Gastroesophageal sphincter (tissue), 4 donors: ENCODE measurements at regions not wholly inside any gene's neighbourhood (a gene's known extent, or its start where the extent isn't known, plus 50 kb on each side); places are given as distances from the start of the nearest gene placed in this dataset.

ENCODE experiments used
- ATAC-seq: fragments of 150-250 bp; one replicate; pipeline ENCODE4 v1.9.1; 2016; ENCODE audit warnings: mild to moderate bottlenecking, moderate library complexity
- H3K27ac ChIP-seq, 4 donors: fragments of 200-600 bp; sonication (generic) in 3 of 4; 1 replicate in 3 of 4; 2 replicates in 1 of 4; pipeline ENCODE4 v1.5.1; 2016 to 2019
- H3K27me3 ChIP-seq: fragments of 200-600 bp; sonication (generic); one replicate; pipeline ENCODE4 v1.5.1; 2019
- H3K36me3 ChIP-seq, 2 donors: fragments of 200-600 bp; sonication (generic); one replicate each; pipeline ENCODE4 v1.5.1; 2019; ENCODE audit warnings: control low read depth in 1 of 2
- H3K4me1 ChIP-seq, 3 donors: fragments of 200-600 bp; sonication (generic); 1 replicate in 2 of 3; 2 replicates in 1 of 3; pipeline ENCODE4 v1.5.1; 2016 to 2019; ENCODE audit warnings: control low read depth in 2 of 3
- H3K4me3 ChIP-seq, 2 donors: fragments of 200-600 bp; sonication (generic); one replicate each; pipeline ENCODE4 v1.5.1; 2019; ENCODE audit warnings: mild to moderate bottlenecking in 1 of 2, moderate library complexity in 1 of 2
- H3K9me3 ChIP-seq, 3 donors: fragments of 200-600 bp; sonication (generic); one replicate each; pipeline ENCODE4 v1.5.1; 2017 to 2019; ENCODE audit warnings: control low read depth in 2 of 3
- EP300 ChIP-seq: sonication (generic); formaldehyde crosslinking; IDR thresholded peaks from one replicate; pipeline ENCODE4 v1.6.1; 2017; ENCODE audit warnings: antibody characterized with exemption, mild to moderate bottlenecking
- POLR2A ChIP-seq, 2 donors: fragments of 450-650 bp; IDR thresholded peaks; one replicate each; pipeline ENCODE4 v1.6.1; 2017; ENCODE audit warnings: antibody characterized with exemption in 2 of 2, mild to moderate bottlenecking in 2 of 2, moderate library complexity in 1 of 2
- POLR2AphosphoS5 ChIP-seq: sonication (generic); formaldehyde crosslinking; IDR thresholded peaks from one replicate; pipeline ENCODE4 v1.6.1; 2017; ENCODE audit warnings: antibody characterized with exemption
- whole genome bisulfite sequencing, 2 donors: methylation state at CpG; one replicate each; pipeline ENCODE4 v1.1.5; 2018; ENCODE audit warnings: low coverage in 1 of 2; 5-methylcytosine and 5-hydroxymethylcytosine counted together
- TF ChIP-seq, protein P1 (sequence below), 4 experiments: fragments of 200-600 bp in 2 of 4; fragments of 450-650 bp in 2 of 4; sonication (generic) in 1 of 4; IDR thresholded peaks; one replicate each; pipeline ENCODE4 v1.5.1; 2017 to 2019; ENCODE audit warnings: antibody characterized with exemption in 4 of 4, mild to moderate bottlenecking in 2 of 4, moderate library complexity in 2 of 4

DNA sequence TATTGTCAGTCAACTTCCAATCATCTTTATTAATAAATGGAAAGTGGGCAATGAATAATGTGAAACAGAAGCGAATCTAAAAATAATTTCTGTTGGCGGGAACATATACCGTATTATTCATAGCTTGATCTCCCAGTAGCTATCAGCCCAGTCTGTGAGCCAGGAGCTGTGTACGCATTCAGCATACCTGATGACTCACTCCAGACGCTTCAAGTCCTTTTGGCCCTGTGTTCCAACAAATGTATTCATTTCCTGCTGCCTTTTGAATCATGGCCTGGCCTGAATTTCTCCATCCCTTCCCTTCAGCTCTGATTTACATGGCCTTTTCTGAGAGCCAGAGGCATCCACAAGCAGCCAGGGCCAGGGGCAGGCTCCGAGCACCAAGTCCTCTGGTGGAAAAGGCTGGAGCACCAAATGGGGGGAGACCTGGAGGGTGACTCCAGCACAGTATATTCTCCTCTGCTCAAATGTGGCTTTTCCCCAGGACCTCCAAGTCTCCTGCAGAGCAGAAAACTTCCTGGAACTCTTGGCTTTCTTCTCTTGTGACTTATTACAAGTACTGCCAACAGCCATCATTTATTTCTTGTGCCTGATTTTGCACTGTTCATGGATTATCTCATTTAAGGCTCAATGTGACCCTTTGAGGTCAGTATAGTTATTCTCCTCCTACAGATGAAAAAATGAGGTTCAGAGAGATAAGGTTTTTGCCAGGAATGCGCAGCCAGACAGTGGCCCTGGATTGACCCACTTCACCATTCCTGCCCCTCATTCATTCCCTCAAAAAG lies 108.7 kb downstream of the EN1 start:
- Histone ChIP-seq H3K27me3 (peaks cover 16% of the 10 kb centered on the region), H3K4me3 (no peak overlapping the region), H3K9me3 (peaks cover 0 to 4% (median 0%) of the 10 kb centered on the region in 3 donors), H3K36me3 (no peaks in the 10 kb centered on the region), H3K4me1 (no peaks in the 10 kb centered on the region), H3K27ac (no peak overlapping the region)
- peak; percentile 81 for ATAC-seq
- TF ChIP-seq POLR2AphosphoS5, result peak; percentile 79
- TF ChIP-seq, protein P1, sequence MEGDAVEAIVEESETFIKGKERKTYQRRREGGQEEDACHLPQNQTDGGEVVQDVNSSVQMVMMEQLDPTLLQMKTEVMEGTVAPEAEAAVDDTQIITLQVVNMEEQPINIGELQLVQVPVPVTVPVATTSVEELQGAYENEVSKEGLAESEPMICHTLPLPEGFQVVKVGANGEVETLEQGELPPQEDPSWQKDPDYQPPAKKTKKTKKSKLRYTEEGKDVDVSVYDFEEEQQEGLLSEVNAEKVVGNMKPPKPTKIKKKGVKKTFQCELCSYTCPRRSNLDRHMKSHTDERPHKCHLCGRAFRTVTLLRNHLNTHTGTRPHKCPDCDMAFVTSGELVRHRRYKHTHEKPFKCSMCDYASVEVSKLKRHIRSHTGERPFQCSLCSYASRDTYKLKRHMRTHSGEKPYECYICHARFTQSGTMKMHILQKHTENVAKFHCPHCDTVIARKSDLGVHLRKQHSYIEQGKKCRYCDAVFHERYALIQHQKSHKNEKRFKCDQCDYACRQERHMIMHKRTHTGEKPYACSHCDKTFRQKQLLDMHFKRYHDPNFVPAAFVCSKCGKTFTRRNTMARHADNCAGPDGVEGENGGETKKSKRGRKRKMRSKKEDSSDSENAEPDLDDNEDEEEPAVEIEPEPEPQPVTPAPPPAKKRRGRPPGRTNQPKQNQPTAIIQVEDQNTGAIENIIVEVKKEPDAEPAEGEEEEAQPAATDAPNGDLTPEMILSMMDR (IDR thresholded peaks at IDR 0.05), result no peak
- no peak for TF ChIP-seq EP300
- no peak for TF ChIP-seq POLR2A (IDR thresholded peaks at IDR 0.05)
- WGBS, 2 donors, result 42 to 46% methylated on average over 6 to 7 of the region's 7 CpGs

DNA sequence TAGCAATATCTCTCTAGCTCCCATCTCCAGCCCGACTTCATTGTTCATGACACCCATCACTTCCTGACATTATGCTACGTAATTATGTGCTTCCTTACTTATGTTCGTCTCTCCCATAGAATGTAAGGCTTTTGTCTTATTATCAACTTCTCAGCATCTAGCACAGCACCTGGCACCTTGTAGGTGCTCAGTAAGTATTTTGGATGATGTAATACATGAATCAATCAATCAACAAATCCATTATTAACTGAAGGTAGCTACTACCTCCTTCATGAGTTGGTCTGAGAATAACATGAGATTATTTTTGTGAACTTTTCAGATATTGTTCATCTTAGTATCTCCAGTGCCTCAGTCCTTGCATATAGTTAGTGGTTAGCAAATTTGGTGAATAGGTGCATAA lies 109.3 kb downstream of the EN1 start:
- 66 to 74% methylated on average over 3 of the region's 3 CpGs for WGBS, 2 donors
- H3K27ac ChIP-seq, result no peak overlapping the region

DNA sequence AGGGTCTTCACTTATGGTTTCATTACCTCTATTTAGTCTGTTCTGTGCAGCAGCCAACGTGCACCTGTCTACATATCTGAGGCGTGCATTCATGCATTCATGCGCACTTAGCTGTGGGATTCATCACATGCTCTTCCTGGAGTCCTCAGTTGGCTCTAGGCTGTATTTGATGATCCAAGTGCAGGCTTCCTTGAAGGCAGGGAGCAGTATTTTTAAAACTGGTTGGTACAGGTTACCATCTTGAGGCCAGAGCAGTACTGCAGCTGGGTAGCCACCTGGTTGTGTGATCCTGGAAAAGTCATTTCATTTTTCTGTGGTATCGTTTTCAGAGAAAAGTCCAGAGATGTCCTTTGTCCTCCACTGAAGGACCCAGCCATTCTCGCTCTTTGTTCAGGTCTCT lies 109.8 kb downstream of the EN1 start:
- WGBS, 2 donors, result 60 to 70% methylated on average over 4 to 5 of the region's 5 CpGs
- TF ChIP-seq POLR2AphosphoS5, result no peak
- no peak for TF ChIP-seq POLR2A (IDR thresholded peaks at IDR 0.05)
- TF ChIP-seq, protein P1 (IDR thresholded peaks at IDR 0.05), result no peak
- TF ChIP-seq EP300, result no peak
- H3K27me3 ChIP-seq, result peaks cover 21% of the 10 kb centered on the region

More for the DNA sequence above, 109.3 kb downstream of the EN1 start:
- Histone ChIP-seq H3K4me3 (no peak overlapping the region), H3K9me3 (peaks cover 0 to 5% (median 0%) of the 10 kb centered on the region in 3 donors), H3K27me3 (peaks cover 18% of the 10 kb centered on the region), H3K4me1 (no peaks in the 10 kb centered on the region), H3K36me3 (no peaks in the 10 kb centered on the region)
- no peak for ATAC-seq
- TF ChIP-seq, protein P1 (IDR thresholded peaks at IDR 0.05), result no peak
- no peak for TF ChIP-seq POLR2A (IDR thresholded peaks at IDR 0.05)
- TF ChIP-seq EP300, result no peak

DNA sequence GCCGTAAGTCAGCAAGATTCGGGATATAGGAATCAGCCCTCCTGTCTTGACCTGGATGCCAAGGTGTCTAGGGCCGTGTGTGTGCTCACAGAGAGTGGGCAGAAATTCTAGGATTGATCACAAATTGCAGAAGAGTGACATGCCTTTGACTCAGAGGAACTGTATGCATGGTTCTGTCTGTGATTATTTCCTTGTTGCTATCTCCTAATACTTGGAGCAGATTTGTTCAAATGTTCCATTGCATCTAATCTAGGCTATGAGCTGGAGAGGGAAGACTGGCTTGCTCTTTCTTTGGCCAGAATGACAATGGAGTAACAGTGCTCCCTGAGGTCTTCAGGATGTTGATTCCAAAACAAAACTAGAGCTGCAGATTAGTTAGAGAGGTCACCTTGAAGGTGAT lies 115.0 kb downstream of the EN1 start:
- TF ChIP-seq POLR2A (IDR thresholded peaks at IDR 0.05) (no peak), EP300 (no peak), POLR2AphosphoS5 (no peak)
- TF ChIP-seq, protein P1 (IDR thresholded peaks at IDR 0.05), result no peak
- 79% methylated on average over 3 of the region's 3 CpGs; no CpG with 5 or more reads in 1 of the 2 donors for WGBS, 2 donors
- H3K27me3 ChIP-seq, result peaks cover 17% of the 10 kb centered on the region
- no peak for ATAC-seq
- H3K4me1 ChIP-seq, result no peaks in the 10 kb centered on the region
- H3K36me3 ChIP-seq, result no peaks in the 10 kb centered on the region
- H3K9me3 ChIP-seq, result peaks cover 0 to 16% (median 0%) of the 10 kb centered on the region in 3 donors
- no peak overlapping the region for H3K27ac ChIP-seq
- no peak overlapping the region for H3K4me3 ChIP-seq

More for the DNA sequence above, 109.8 kb downstream of the EN1 start:
- Histone ChIP-seq H3K36me3 (no peaks in the 10 kb centered on the region), H3K4me3 (no peak overlapping the region), H3K4me1 (no peaks in the 10 kb centered on the region), H3K9me3 (peaks cover 0 to 5% (median 0%) of the 10 kb centered on the region in 3 donors), H3K27ac (no peak overlapping the region)
- no peak for ATAC-seq

DNA sequence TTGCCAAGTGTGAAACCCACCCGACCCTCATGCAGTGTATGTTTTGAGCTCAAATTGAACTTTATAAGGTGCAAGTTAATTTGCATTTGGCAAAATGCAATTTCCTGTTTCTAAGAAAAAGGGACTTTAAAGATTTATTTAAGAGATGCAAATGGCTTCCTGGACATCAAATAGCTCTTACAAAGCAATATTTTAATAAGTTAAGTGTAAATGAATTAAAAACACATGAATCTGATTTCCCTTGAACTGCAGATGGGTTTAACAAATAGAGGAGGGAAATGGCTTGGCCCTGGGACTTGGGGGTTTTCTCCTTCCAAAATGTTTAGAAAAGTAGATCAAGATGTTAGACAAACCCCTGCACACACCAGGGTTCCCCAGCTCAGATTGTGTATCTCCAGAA lies 116.0 kb downstream of the EN1 start:
- Histone ChIP-seq H3K4me1 (no peaks in the 10 kb centered on the region), H3K27me3 (peaks cover 14% of the 10 kb centered on the region), H3K9me3 (peaks cover 0 to 20% (median 0%) of the 10 kb centered on the region in 3 donors), H3K27ac (no peak overlapping the region), H3K4me3 (no peak overlapping the region), H3K36me3 (no peaks in the 10 kb centered on the region)
- TF ChIP-seq POLR2AphosphoS5 (no peak), EP300 (no peak), POLR2A (IDR thresholded peaks at IDR 0.05) (no peak)
- TF ChIP-seq, protein P1 (IDR thresholded peaks at IDR 0.05), result no peak
- ATAC-seq, result no peak
- WGBS, 2 donors, result 50 to 71% methylated on average over 1 of the region's 1 CpG
